ENCODE measurements at regions not wholly inside any gene's neighbourhood (a gene's known extent, or its start where the extent isn't known, plus 50 kb on each side); places are given as distances from the start of the nearest gene placed in this dataset.

DNA sequence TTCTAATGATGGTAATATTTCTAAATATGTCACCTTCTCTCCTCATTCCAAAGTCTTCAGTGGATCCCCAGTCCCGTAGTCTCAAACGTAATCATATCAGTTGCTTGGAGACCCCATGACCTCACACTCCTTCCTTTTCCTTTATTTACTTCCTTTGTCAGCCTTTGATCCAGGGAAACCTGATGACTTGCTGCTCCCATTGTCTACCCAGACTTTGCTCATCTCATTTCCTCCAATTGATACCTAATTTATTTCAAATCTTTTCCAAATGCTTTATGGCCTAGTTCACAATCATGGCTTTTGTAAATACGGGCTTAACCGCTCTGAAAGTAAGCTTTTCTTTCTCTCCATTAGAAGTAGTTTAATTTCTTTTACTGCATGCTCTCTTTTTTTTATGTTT lies 402.4 kb upstream of the CYRIA start:
- TF ChIP-seq, protein P1, sequence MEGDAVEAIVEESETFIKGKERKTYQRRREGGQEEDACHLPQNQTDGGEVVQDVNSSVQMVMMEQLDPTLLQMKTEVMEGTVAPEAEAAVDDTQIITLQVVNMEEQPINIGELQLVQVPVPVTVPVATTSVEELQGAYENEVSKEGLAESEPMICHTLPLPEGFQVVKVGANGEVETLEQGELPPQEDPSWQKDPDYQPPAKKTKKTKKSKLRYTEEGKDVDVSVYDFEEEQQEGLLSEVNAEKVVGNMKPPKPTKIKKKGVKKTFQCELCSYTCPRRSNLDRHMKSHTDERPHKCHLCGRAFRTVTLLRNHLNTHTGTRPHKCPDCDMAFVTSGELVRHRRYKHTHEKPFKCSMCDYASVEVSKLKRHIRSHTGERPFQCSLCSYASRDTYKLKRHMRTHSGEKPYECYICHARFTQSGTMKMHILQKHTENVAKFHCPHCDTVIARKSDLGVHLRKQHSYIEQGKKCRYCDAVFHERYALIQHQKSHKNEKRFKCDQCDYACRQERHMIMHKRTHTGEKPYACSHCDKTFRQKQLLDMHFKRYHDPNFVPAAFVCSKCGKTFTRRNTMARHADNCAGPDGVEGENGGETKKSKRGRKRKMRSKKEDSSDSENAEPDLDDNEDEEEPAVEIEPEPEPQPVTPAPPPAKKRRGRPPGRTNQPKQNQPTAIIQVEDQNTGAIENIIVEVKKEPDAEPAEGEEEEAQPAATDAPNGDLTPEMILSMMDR (conservative IDR thresholded peaks at IDR 0.05) = no peak
- H3K4me1 ChIP-seq (ENCODE audit: insufficient read depth, low read length) = no peaks in the 10 kb centered on the region
- H4K5ac ChIP-seq (ENCODE audit: insufficient read length, low read depth, low read length) = no peak overlapping the region
- H2BK20ac ChIP-seq (ENCODE audit: low read depth, low read length, poor library complexity, severe bottlenecking) = no peak overlapping the region
- no peak overlapping the region for H3K18ac ChIP-seq (ENCODE audit: insufficient read length, low read depth, low read length)
- Mint-ChIP-seq H3K27me3 (ENCODE audit: low read depth) (no peaks in the 10 kb centered on the region), H3K36me3 (ENCODE audit: insufficient read depth in 1 of 3, low read depth in 3 of 3) (peaks cover 7 to 17% (median 14%) of the 10 kb centered on the region in 3 experiments; a peak in 6 of 7 replicates), H3K4me1 (peaks cover 3 to 6% of the 10 kb centered on the region in 2 experiments; a peak in 2 of 4 replicates), H3K4me3 (no peak overlapping the region), H3K27ac (no peak overlapping the region), H3K9me3 (peaks cover 16% of the 10 kb centered on the region in 2 experiments)
- no peak overlapping the region for H3K23ac ChIP-seq (ENCODE audit: insufficient read length, low read depth, low read length)
- no peaks in the 10 kb centered on the region for H3K79me2 ChIP-seq (ENCODE audit: insufficient read depth, low read length)
- H2BK120ac ChIP-seq (ENCODE audit: low read depth, low read length, poor library complexity, severe bottlenecking) = no peak overlapping the region
- H3K4ac ChIP-seq (ENCODE audit: low read depth, low read length) = no peak overlapping the region
- H3K9ac ChIP-seq (ENCODE audit: extremely low read depth, insufficient read length, low read length) = no peak overlapping the region
- H3K79me1 ChIP-seq (ENCODE audit: insufficient read depth, low read depth, low read length, poor library complexity, severe bottlenecking) = no peaks in the 10 kb centered on the region
- WGBS (ENCODE audit: extremely low coverage, insufficient read length, low lambda C conversion rate) = no CpG with 5 or more reads among the region's 4 CpGs
- H2BK5ac ChIP-seq (ENCODE audit: insufficient read length, low read length) = no peak overlapping the region
- H4K91ac ChIP-seq (ENCODE audit: insufficient read length, low read depth, low read length) = no peak overlapping the region
- H4K8ac ChIP-seq (replicated peaks; ENCODE audit: insufficient read length, low read depth, low read length) = no peak overlapping the region
- no peak overlapping the region for H3K56ac ChIP-seq (ENCODE audit: insufficient read length, low read depth, low read length)
- no peak overlapping the region for H2AFZ ChIP-seq (ENCODE audit: low read length)
- H3K27ac ChIP-seq (ENCODE audit: insufficient read length, low read depth, low read length) = no peak overlapping the region
- no peaks in the 10 kb centered on the region for H3K27me3 ChIP-seq (ENCODE audit: insufficient read depth, low read length)
- H3K9me3 ChIP-seq (ENCODE audit: control insufficient read depth, low read depth, low read length) = no peaks in the 10 kb centered on the region
- no peak for DNase-seq
- no peak overlapping the region for H3K14ac ChIP-seq (ENCODE audit: insufficient read depth, low read length)
- H2BK12ac ChIP-seq (ENCODE audit: insufficient read length, low read depth, low read length) = no peak overlapping the region
- no peaks in the 10 kb centered on the region for H3K23me2 ChIP-seq (ENCODE audit: insufficient read length, low read depth, low read length, poor library complexity, severe bottlenecking)
- H2BK15ac ChIP-seq (ENCODE audit: low read depth, low read length) = no peak overlapping the region
- no peak overlapping the region for H2AK5ac ChIP-seq (ENCODE audit: insufficient read length, low read length)
- H3T11ph ChIP-seq (ENCODE audit: low read length) = no peak overlapping the region
- no peaks in the 10 kb centered on the region for H4K20me1 ChIP-seq (ENCODE audit: control insufficient read depth, insufficient read depth, insufficient read length)
- no peak overlapping the region for H3K4me2 ChIP-seq (ENCODE audit: insufficient read depth, insufficient read length, low read length)

All from H9 (cell line).